ENCODE measurements at regions not wholly inside any gene's neighbourhood (a gene's known extent, or its start where the extent isn't known, plus 50 kb on each side); places are given as distances from the start of the nearest gene placed in this dataset.
A peak's percentile ranks its signal among the peaks of the same experiment; 100 is the strongest.
"Not testable (repeated sequence)": the region's sequence is repeated elsewhere in the genome, so short reads cannot be mapped to it uniquely, and the experiment has no call there.

DNA sequence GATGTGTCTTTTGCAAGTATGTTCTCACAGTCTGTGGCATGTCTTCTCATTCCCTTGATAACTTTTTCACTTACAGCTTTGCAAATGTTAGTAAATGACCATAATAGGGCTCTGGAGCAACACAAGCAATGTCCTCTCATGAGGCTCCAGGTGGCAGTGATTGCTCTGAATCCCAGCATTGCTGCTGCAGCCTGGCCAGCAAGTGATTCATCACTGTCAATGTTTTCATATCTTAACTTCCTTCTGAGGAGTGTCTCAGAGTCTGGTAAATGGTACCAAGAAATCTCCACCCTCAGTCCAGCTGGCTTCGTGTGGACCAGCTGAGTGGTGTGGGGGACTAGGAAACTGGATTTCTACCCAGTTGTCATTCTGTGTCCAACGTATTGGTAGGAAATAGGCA lies 139.6 kb downstream of the MYLK4 start:
- DNase-seq: no peak

DNA sequence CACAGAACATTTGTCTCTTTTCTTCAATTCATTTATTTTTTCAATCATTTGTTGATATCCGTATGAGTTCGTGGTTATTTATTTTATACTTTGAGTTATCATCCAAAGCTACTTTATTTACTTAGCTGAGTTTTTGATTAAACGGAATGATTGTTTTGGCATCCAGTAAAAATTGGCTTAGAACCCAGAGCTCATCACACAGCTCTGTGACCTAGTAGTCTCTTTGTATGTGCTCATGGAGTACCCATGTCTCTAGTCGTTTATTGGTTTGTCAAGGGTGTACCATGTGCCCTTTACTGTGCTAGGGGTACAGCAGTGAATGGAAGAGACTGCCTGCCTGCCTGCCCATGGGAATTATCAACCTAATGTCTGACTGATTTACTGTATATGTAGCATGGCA lies 142.2 kb downstream of the MYLK4 start:
- no peak for DNase-seq

DNA sequence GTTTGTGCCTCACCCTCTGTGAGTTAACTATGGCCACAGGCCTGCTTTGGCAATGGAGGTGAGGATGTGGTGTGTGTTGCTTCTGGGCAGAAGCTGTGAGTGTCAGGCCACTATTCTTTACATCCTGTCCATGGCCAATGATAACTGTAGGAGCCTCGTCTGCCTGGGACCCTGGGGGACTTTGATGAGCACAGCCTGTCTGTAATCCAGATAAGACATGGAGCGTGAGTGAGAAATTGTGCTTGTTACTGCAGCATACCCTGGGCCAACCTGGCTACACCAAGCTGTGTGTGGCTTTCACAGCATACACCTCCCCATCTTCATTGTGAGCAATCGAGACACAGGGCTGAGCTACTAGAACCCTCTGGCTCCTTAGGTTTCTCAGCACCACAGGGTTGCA lies 150.4 kb downstream of the MYLK4 start:
- no peak for DNase-seq

DNA sequence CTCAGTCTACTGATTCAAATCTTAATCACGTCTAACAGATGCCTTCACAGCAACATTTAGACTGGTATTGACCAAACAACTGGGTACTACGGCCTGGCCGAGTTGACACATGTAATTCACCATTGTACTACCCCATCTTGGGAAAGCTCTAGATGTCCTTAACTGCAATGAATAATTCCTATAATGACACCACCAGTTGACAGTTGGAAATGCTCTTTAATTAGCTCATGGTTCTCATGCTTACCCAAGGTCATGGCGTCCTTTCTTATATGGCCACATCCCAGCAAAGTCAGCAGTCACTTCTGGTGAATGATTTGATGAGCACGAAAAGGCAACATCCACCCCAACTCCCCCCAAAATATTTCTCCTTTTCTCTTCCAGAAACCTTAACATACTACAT lies 150.9 kb downstream of the MYLK4 start:
- no peak for DNase-seq

DNA sequence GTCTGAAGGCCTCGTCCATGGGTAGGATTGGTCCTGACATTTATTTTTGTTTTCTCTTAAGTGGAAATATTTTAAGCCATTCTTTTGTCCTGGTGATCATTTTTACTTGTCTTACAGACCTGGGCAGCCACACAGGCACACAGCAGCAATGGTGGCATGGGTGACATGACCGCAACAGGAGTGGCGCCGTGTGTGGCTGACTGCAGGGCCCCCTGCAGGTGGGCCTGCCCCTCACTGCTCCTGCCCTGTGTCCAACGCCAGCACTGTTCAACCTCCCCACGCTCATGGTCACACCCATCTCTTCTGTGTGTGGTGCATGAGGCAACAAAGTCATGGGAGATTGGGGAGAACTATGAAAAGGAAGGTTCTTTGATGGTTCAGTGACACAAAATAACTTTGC lies 151.9 kb downstream of the MYLK4 start:
- no peak for DNase-seq

DNA sequence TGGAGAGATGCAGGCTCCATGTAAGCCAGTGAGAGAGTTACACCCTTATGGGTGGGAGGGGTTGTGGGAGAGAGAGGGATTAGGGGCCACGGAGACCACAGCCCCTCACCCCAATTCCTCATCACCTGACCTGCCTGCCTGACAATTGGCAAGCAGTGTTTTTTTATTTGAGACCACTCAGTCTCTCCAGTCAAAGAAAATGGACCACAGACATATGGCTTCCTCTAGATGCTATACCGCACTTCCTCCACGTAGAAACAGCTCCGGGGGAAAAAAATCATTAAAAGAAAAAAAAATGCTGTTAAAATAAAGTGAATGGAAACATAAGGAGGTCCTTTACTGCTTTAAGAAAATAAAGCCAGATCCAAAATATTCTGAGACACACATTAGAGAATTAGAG lies 152.7 kb downstream of the MYLK4 start:
- no peak for DNase-seq

DNA sequence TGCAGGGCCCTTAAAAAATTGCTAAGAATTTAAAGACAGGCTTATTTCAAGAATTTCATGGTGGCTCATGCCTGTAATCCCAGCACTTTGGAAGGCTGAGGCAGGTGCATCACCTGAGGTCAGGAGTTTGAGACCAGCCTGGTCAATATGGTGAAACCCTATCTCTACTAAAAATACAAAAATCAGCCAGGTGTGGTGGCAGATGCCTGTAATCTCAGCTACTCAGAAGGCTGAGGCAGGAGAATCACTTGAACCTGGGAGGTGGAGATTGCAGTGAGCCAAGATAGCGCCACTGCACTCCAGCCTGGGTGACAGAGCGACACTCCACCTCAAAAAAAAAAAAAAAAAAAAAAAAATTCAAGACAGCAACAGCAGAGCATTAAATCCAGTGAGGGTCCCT lies 153.3 kb downstream of the MYLK4 start:
- DNase-seq: not testable (repeated sequence)

DNA sequence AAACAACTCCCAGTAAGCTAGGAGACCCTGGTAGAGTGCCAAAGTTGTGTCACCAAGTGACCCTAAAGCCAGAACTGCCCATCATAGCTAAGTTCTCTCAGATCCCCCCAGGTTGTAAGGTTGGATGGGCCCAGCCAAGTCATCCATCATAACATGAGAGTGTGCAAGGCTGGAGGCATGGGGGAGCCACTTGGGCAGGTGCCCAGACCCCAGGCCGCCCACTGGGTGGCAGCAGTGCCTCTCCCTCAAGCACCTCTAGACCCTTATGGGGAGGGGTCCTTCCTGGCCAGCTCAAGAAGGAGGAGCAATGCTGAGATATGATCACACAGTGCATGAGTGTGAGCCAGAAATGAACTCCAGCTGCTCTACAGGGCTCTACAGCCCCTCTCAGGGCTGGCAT lies 154.5 kb downstream of the MYLK4 start:
- no peak for DNase-seq

DNA sequence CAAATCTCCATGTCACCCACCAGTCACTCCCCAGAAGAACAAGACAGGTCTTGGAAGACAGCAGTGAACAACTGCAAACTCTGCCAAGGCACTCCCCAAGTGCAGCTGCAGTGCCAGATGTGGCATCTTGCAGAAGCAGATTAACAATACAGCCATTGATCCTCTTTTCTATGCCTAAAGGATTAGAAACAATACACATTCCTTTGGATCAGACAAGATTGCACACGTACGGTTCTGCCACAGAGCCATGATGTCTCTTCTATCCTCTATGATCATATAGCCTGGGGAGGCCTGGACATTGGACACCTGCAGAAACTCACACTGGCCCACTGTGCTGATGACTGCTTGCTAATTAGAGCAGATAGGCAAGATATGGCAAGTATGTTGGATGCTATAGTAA lies 155.9 kb downstream of the MYLK4 start:
- no peak for DNase-seq

DNA sequence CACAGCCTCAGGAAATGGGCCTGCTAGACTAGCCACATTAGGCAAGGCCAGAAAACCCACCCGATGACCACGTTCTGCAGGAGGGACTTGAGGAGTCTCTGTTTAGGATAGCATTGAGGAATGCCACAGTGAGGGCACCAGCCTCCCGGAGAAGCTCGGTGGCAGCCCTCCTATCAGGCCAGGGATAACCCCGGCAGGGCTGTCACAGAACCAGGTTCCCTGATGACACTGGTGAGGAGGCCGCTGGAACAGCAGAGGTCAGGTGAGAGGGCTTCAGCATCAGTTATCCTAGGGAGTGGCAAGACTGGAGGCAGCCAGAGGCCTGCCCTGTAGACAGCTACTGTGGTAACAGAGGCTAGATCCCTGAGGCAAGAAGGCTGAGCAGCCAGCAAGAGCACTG lies 157.6 kb downstream of the MYLK4 start:
- DNase-seq: no peak

DNA sequence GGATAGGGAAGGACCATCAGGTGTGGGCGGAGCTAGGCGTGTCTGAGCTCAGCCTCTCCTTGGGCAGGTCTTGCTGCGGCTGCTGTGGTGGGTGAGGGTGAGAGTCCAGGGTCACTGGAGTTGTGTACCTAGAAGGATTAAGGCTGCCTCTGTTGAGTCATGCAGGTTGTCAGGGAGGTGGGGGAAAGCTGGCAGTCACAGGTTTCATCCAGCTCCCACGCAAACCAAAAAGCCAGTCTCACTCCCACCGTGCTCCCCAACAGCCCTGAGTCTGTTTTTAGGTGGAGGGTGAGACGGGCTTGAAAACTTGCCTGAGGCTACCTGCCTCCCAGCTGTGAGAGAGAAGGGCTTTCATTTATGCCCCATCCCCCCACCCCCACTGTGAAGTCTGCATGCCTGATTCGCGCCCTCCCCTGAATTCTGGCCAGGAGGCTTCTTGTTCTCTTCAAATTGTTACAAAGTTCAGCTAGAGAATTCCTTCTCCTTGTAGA lies 161.5 kb downstream of the MYLK4 start:
- DNase-seq: no peak

DNA sequence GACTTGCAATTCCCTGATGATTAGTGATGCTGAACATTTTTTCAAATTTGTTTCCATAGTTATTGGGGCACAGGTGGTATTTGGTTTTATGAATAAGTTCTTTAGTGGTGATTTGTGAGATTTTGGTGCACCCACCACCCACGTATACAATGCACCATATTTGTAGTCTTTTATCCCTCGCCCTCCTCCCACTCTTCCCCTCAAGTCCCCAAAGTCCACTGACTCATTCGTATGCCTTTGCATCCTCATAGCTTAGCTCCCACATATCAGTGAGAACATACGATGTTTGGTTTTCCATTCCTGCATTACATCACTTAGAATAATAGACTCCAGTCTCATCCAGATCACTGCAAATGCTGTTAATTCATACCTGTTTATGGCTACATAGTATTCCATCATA lies 167.3 kb downstream of the MYLK4 start:
- DNase-seq: no peak

DNA sequence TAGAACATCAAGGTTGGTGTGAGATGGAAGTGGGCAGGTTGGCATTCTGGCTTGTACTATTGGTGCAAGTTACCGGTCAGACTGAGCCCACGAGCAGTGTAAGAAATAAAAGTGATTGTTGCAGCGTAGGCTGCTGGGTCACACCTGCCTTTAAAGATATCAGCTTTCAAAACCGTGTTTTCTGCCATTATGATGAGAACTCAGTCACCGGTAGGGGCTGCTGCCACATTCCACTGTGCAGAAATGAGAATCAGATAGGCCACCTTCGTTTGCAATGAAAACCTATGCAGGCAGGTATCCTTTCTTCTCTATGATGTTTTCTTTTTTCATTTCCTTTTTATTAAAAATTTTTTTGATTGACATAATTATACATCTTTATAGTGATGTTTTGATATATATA lies 168.5 kb downstream of the MYLK4 start:
- DNase-seq: no peak

DNA sequence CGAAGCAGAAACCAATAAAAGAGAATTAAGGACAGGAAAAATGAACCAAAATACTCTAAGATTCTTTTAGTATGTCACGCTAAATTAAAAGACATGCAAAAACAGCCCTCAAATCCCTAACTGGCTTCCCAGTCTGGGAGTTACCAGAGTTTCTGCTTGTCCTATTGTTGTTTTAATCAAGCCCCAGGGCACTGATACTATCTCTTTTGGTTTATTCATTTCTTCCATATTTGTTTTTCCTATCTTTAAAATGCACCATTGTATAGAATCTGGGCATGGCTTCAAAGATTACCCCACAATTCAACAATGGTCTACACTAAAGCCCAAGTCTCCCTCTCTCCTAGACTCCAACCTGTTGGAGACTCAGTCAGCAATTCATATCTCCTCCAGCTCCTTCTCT lies 169.1 kb downstream of the MYLK4 start:
- no peak for DNase-seq

DNA sequence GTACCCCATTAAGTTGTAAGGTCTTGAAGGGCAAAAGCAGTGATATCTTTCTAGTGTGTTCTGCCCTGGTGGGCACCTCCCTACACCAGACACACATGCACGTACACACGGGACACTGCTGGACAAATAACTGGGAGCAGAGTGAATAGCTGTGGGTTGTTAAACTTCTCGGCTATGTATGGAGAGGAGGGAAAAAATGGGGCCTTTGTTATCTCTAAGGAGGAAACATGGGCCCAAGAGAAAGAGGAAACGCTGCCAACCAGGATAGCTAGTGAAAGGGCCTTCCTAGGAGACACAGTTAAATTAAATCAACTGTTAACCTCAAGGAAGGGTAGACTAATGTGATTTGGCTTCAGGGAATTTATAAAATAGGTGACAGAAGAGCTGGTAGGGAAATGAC lies 169.7 kb downstream of the MYLK4 start:
- no peak for DNase-seq

DNA sequence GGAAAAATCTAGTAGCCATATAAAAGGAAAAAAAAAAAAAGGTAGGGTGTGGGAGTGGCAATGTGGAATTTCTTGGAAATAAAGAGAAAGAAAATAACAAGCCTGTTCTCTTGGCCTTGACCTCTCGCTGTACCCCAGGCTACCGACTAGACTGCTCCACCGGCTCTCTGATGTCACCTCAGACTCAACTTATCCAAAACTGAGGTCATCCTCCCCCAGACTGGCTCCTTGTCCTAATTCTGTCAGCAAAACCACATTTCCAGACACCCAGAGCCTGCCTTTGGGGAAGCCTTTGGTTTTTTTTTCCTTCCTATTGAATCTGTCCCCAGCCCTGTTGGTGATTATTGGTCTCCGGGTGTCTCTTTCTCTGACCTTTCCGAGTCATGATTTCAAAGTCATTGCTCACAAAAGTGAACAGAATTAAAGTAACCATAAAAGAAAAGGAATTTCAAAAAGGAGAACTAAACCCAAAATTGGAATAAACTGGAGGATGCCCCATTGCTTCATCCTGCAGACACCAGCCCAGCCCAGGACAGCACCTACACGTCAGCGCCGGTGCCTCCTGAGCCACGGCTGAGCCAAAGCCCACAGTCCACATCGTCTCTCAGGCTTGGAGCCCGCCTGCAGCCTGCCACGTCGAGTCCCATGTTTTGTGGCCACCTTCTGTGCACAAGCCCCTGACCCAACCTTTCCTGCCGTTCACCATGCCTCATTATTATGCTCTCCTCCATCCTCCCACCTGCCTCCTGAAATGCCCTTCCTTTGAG lies 170.7 kb downstream of the MYLK4 start:
- no peak for DNase-seq

DNA sequence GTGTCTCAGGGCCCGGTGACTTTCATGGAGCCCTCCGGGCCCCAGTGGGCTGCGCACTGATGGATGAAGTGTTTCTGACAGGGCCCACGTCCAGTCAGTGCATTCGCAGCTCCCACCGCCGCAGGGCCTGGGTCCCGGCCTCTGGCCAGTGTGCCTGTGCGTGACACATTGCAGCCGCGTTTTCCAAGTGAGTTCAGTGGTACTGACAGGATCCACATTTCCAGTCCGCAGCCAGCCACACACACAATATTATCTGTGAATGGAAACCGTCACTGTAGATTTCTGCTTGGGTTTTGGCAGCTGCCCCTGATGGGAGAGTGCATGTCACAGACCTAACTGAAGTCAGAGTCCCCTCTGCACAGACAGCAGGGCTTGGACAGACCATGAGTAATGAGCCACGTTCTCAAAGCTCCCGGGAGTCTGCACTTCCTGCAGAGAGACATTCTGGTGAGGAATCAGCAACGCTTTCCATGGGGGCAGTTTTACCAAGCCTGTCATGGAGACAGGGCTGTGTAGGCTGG lies 171.4 kb downstream of the MYLK4 start:
- no peak for DNase-seq

DNA sequence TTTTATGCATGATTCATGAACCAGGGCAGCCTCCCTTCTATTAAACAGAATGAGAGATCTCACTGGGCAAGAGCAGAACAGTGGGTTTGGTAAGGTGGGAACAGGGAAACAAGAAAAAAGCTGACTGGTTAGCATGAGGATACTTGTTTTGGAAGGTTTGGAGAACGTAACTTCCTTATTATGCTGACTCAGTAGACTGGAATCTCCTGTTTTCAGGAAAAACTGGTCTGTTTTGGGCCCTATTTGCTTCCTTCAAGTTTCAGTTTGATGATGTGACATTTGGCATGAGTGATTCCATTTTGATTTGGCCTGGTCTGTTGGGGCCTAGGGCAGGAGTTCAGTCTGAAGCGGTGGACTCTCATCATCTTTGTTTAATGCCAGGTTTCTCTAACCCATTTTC lies 172.0 kb downstream of the MYLK4 start:
- DNase-seq: no peak

DNA sequence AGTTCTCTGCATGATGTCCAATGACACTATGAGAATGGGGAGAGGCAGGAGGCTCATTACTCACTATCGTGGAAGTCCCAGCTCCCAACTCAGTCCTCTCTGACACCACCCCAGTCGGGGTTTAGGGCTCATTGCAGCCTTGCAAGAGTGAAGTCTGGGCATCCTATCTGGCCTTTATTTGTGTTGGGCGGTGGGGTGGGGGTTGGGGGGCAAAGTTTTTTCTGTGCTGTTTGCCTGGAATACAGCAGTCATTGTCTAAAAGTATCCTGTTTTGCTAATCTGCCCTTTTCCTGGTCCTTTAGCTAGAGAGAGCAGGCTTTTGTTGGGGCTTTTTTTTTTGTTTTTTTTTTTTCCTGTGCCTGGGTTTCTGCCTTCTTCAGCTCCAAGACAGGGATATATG lies 174.2 kb downstream of the MYLK4 start:
- DNase-seq: no peak

DNA sequence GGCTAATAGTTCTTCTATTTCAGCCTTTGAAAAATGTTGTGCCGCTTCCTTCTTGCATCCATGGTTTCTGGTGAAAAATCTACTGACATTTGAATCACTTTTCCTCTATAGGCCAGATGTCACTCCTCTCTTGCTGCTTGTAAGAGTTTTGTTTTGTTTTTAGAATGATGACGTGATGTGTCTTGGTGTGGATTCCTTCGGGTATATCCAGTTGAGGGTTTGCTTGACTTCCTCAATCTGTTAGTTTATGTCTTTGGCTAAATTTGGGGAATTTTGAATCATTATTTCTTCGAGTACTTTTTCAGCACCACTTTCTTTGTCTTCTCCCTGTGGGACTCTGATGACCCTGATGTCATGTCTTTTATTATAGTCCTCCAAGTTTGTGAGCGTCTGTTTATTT lies 175.5 kb downstream of the MYLK4 start:
- DNase-seq: peak; percentile 46

DNA sequence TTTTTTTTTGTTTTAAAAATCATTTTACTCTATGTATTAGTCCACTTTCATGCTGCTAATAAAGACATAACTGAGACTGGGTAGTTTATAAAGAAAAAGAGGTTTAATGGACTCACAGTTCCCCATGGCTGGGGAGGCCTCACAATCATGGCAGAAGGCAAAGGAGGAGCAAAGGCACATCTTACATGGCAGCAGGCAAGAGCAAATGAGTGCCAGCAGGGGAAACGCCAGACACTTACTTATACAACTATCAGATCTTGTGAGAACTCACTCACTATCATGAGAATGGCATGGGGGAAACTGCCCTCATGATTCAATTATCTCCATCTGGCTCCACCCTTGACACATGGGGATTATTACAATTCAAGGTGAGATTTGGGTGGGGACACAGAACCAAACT lies 181.3 kb downstream of the MYLK4 start:
- not testable (repeated sequence) for DNase-seq

DNA sequence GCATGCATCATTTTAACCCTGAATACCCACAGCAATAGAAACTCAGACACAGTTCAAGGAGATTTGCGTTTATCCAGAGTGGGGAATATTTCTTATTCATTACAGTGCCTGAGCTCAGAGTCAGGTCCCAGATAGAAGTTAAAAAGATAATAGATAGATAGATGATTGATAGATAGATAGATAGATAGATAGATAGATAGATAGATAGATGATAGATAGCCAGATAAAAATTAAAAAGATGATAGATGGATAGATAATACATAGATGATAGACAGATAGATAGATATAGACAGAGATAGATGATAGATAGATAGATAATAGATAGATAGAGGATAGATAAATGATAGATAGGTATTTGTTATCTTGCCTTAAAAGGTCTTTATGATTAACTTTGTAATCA lies 184.7 kb downstream of the MYLK4 start:
- DNase-seq: no peak

DNA sequence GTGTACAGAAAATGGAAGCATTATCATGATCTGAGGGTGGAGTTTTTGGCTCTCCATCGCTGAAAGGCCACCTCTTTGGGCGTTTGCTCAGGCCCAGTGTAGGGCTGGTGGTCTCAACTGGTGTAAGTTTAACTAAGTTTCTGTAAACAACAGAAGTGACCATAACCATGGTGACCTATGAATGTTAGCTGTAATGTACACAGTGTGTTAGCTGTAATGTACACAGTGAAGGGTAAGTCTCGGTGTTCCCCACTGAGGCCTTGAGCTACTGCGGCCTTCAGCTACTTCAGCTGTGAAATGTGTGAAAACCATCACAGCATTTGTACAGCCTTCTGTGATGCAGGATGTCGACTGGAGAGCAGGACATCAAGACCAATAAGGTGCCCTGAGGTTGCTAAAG lies 185.2 kb downstream of the MYLK4 start:
- DNase-seq: no peak

DNA sequence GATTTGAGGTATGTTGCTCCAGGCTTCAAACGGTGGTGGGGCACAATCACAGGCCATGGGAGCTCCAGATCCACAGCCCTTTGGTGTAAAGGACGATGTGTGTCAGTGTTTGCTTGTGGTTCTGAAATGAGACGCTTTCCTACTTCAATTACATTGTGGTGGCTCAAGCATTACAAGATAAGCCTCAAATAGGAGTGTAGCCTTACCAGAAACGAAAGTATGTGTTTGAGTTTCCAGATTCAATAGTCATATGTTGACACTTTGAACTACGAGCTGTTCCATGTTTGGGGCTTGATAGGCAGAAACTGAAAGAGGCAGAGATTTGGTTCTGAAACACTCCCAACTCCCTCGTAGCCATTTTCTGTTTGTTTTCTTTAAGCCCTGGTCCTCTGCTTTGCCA lies 187.1 kb downstream of the MYLK4 start:
- peak; percentile 65 for DNase-seq

Measured in MV-4-11 (cell line).